HEK293 (cell line): ENCODE measurements at regions not wholly inside any gene's neighbourhood (a gene's known extent, or its start where the extent isn't known, plus 50 kb on each side); places are given as distances from the start of the nearest gene placed in this dataset.

ENCODE experiments used
- CTCF ChIA-PET: fragments of 350-600 bp; formaldehyde crosslinking; extraction: SDS; loops from one replicate; lab custom pipeline; 2021; ENCODE audit warnings: antibody characterized with exemption; lab: Yijun Ruan, JAX
- POLR2A ChIA-PET: fragments of 300-600 bp; formaldehyde crosslinking; extraction: SDS; loops from one replicate; lab custom pipeline; 2020; ENCODE audit warnings: antibody characterized with exemption, inconsistent platforms; lab: Yijun Ruan, JAX
- H3K27ac ChIP-seq: fragments of 200-500 bp; sonication (Bioruptor generic); 2 replicates; pipeline ENCODE4 v1.5.1; 2014; ENCODE audit warnings: low read depth, low read length, control low read depth, inconsistent platforms; ENCODE audit errors: extremely low read depth
- H3K36me3 ChIP-seq, 2 experiments: fragments of 200-500 bp in 1 of 2; sonication (Bioruptor generic) in 1 of 2; 1 replicate in 1 of 2; 2 replicates in 1 of 2; pipeline ENCODE4 v1.5.1; 2014 to 2017; ENCODE audit warnings: inconsistent platforms in 2 of 2, low read length in 2 of 2; ENCODE audit not compliant: control insufficient read depth in 2 of 2, insufficient read depth in 1 of 2
- H3K4me1 ChIP-seq: fragments of 200-500 bp; sonication (Bioruptor generic); 2 replicates; pipeline ENCODE4 v1.5.1; 2014; ENCODE audit warnings: mild to moderate bottlenecking, low read length, inconsistent platforms; ENCODE audit not compliant: control insufficient read depth, insufficient read depth
- H3K4me3 ChIP-seq: 2 replicates; pipeline ENCODE4 v1.5.1; 2011; ENCODE audit warnings: low read depth, mild to moderate bottlenecking, control low read depth, low read length, moderate library complexity
- H3K9me3 ChIP-seq: fragments of 200-500 bp; sonication (Bioruptor generic); 2 replicates; pipeline ENCODE4 v1.5.1; 2014; ENCODE audit warnings: low read depth, low read length, inconsistent platforms; ENCODE audit not compliant: control insufficient read depth, insufficient read depth
- BCL6B ChIP-seq: fragments of 450-650 bp; formaldehyde crosslinking; IDR thresholded peaks from 2 replicates; pipeline ENCODE4 v1.5.1; 2017; ENCODE audit warnings: missing biosample characterization, missing genetic modification characterization
- HOXA7 ChIP-seq: sonication (generic); formaldehyde crosslinking; IDR thresholded peaks from 2 replicates; pipeline ENCODE4 v1.8.1; 2022; ENCODE audit warnings: missing genetic modification reagents, borderline replicate concordance
- KLF1 ChIP-seq: fragments of 450-650 bp; formaldehyde crosslinking; IDR thresholded peaks from 2 replicates; pipeline ENCODE4 v1.5.1; 2016; ENCODE audit warnings: missing biosample characterization, missing genetic modification characterization
- OSR2 ChIP-seq: fragments of 450-650 bp; formaldehyde crosslinking; IDR thresholded peaks from 2 replicates; pipeline ENCODE4 v1.5.1; 2016; ENCODE audit warnings: missing biosample characterization, missing genetic modification characterization
- REPIN1 ChIP-seq: fragments of 450-650 bp; formaldehyde crosslinking; IDR thresholded peaks from 2 replicates; pipeline ENCODE4 v1.5.1; 2017; ENCODE audit warnings: missing biosample characterization, missing genetic modification characterization, low read depth
- SCRT1 ChIP-seq: fragments of 450-650 bp; formaldehyde crosslinking; IDR thresholded peaks from 2 replicates; pipeline ENCODE4 v1.5.1; 2016; ENCODE audit warnings: missing biosample characterization, missing genetic modification characterization, borderline replicate concordance
- ZBTB21 ChIP-seq: fragments of 450-650 bp; formaldehyde crosslinking; IDR thresholded peaks from 2 replicates; pipeline ENCODE4 v1.5.1; 2017; ENCODE audit warnings: missing biosample characterization, missing genetic modification characterization
- ZFP41 ChIP-seq: fragments of 450-650 bp; formaldehyde crosslinking; IDR thresholded peaks from 2 replicates; pipeline ENCODE4 v1.5.1; 2016; ENCODE audit warnings: missing biosample characterization, missing genetic modification characterization, borderline replicate concordance
- ZNF18 ChIP-seq: fragments of 450-650 bp; formaldehyde crosslinking; IDR thresholded peaks from 2 replicates; pipeline ENCODE4 v1.5.1; 2016; ENCODE audit warnings: missing biosample characterization, missing genetic modification characterization
- ZNF311 ChIP-seq: fragments of 450-650 bp; formaldehyde crosslinking; IDR thresholded peaks from 2 replicates; pipeline ENCODE4 v1.5.1; 2017; ENCODE audit warnings: missing biosample characterization, missing genetic modification characterization, borderline replicate concordance
- ZNF449 ChIP-seq: fragments of 450-650 bp; formaldehyde crosslinking; IDR thresholded peaks from 2 replicates; pipeline ENCODE4 v1.5.1; 2017; ENCODE audit warnings: missing biosample characterization, mild to moderate bottlenecking, missing genetic modification characterization, moderate library complexity
- ZNF488 ChIP-seq: fragments of 450-650 bp; formaldehyde crosslinking; IDR thresholded peaks from 2 replicates; pipeline ENCODE4 v1.5.1; 2016; ENCODE audit warnings: missing biosample characterization, missing genetic modification characterization
- ZNF544 ChIP-seq: fragments of 450-650 bp; formaldehyde crosslinking; IDR thresholded peaks from 2 replicates; pipeline ENCODE4 v1.5.0; 2017; ENCODE audit warnings: missing biosample characterization, missing genetic modification characterization
- ZNF548 ChIP-seq: fragments of 450-650 bp; formaldehyde crosslinking; IDR thresholded peaks from 2 replicates; pipeline ENCODE4 v1.5.1; 2016; ENCODE audit warnings: missing biosample characterization, missing genetic modification characterization
- ZNF596 ChIP-seq: fragments of 450-650 bp; IDR thresholded peaks from 2 replicates; pipeline ENCODE4 v1.5.0; 2018; ENCODE audit warnings: missing biosample characterization, mild to moderate bottlenecking, missing genetic modification characterization, moderate library complexity
- ZNF777 ChIP-seq: fragments of 450-650 bp; formaldehyde crosslinking; IDR thresholded peaks from 2 replicates; pipeline ENCODE4 v1.5.1; 2017; ENCODE audit warnings: missing biosample characterization, missing genetic modification characterization, borderline replicate concordance
- ZNF830 ChIP-seq: fragments of 450-650 bp; IDR thresholded peaks from 2 replicates; pipeline ENCODE4 v1.5.0; 2018; ENCODE audit warnings: missing biosample characterization, missing genetic modification characterization, low read depth, mild to moderate bottlenecking, moderate library complexity
- ZNF837 ChIP-seq: fragments of 450-650 bp; formaldehyde crosslinking; IDR thresholded peaks from 2 replicates; pipeline ENCODE4 v1.5.1; 2016; ENCODE audit warnings: missing biosample characterization, missing genetic modification characterization
- ZSCAN4 ChIP-seq: fragments of 450-650 bp; formaldehyde crosslinking; IDR thresholded peaks from 2 replicates; pipeline ENCODE4 v1.5.1; 2017; ENCODE audit warnings: missing biosample characterization, missing genetic modification characterization

- H3K4me1 ChIP-seq, result peaks cover 16% of the 10 kb centered on the region
- no peak overlapping the region for H3K27ac ChIP-seq
- TF ChIP-seq OSR2, result no peak
- TF ChIP-seq, all 188 proteins: peak for 0
- Histone ChIP-seq H3K36me3 (no peaks in the 10 kb centered on the region), H3K4me3 (no peak overlapping the region), H3K9me3 (no peaks in the 10 kb centered on the region)
- POLR2A ChIA-PET, result interaction anchor here (0.7 kb wide), 1 partner anchor 47 kb away, joined by 3 read pairs; no protein-coding TSS in a partner anchor
- CTCF ChIA-PET, result no interaction called here
Measured at GRCh38 chr2:217285926-217286325, 426.1 kb upstream of the TNP1 start.

GRCh38 chr2:217283460-217283859 is 423.6 kb upstream of the TNP1 start:
- CTCF ChIA-PET, result no interaction called here
- H3K27ac ChIP-seq, result no peak overlapping the region
- no peaks in the 10 kb centered on the region for H3K9me3 ChIP-seq
- H3K36me3 ChIP-seq, result no peaks in the 10 kb centered on the region
- no peak overlapping the region for H3K4me3 ChIP-seq
- H3K4me1 ChIP-seq, result no peaks in the 10 kb centered on the region
- TF ChIP-seq ZNF311 (tag by site-specific recombination) (no peak), ZNF830 (tag by site-specific recombination) (no peak), ZNF488 (tag by site-specific recombination) (no peak), ZNF837 (tag by site-specific recombination) (no peak), ZNF544 (tag by site-specific recombination) (no peak)
- POLR2A ChIA-PET, result no interaction called here

GRCh38 chr2:217282531-217282930 is 422.7 kb upstream of the TNP1 start:
- CTCF ChIA-PET, result no interaction called here
- Histone ChIP-seq H3K4me3 (no peak overlapping the region), H3K27ac (no peak overlapping the region), H3K4me1 (no peaks in the 10 kb centered on the region)
- no peak for TF ChIP-seq ZNF596 (tag by site-specific recombination)
- TF ChIP-seq ZNF18 (tag by site-specific recombination), result no peak
- TF ChIP-seq ZSCAN4 (tag by site-specific recombination), result no peak
- TF ChIP-seq, all 188 proteins: peak for 0
- POLR2A ChIA-PET, result no interaction called here
- H3K36me3 ChIP-seq, result no peaks in the 10 kb centered on the region
- no peaks in the 10 kb centered on the region for H3K9me3 ChIP-seq

GRCh38 chr2:217279556-217279955 is 419.7 kb upstream of the TNP1 start:
- H3K4me1 ChIP-seq, result no peaks in the 10 kb centered on the region
- no peaks in the 10 kb centered on the region for H3K36me3 ChIP-seq
- no peak overlapping the region for H3K27ac ChIP-seq
- POLR2A ChIA-PET, result no interaction called here
- CTCF ChIA-PET, result interaction anchor here (1.0 kb wide), 1 partner anchor 581 kb away, joined by 3 read pairs; no protein-coding TSS in a partner anchor
- H3K4me3 ChIP-seq, result no peak overlapping the region
- H3K9me3 ChIP-seq, result no peaks in the 10 kb centered on the region
- TF ChIP-seq ZFP41 (tag by site-specific recombination), result no peak
- no peak for TF ChIP-seq ZNF449 (tag by site-specific recombination)
- TF ChIP-seq KLF1 (tag by site-specific recombination), result no peak
- TF ChIP-seq ZNF777 (tag by site-specific recombination), result no peak
- no peak for TF ChIP-seq ZNF488 (tag by site-specific recombination)
- no peak for TF ChIP-seq HOXA7 (CRISPR knock-in tag)
- TF ChIP-seq SCRT1 (tag by site-specific recombination), result no peak
- TF ChIP-seq ZNF548 (tag by site-specific recombination), result no peak
- no peak for TF ChIP-seq REPIN1 (tag by site-specific recombination)
- TF ChIP-seq ZBTB21 (tag by site-specific recombination), result no peak
- TF ChIP-seq BCL6B (tag by site-specific recombination), result no peak
